ENCODE measurements at regions not wholly inside any gene's neighbourhood (a gene's known extent, or its start where the extent isn't known, plus 50 kb on each side); places are given as distances from the start of the nearest gene placed in this dataset.

DNA sequence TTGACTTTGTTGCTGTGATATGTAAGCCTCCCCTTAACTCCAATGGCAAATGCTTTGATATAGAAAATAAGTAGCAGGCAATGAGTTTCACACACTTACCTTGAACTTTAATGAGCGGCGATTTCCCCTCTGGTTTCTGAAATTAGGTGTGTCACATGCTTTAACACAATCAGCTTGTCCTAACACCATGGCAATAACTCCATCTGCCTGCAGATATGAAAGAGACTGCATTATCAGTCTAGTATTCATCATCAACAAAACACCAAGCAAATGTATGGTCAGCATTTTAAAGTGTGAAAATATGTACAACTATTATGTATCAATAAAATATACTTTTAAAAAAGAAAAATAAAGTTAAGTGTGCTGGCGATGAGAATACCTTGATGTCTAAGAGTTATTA, 128.8 kb upstream of the FAM9B start:
- Histone ChIP-seq H3K4me3 (no peak overlapping the region), H3K27me3 (no peaks in the 10 kb centered on the region), H3K27ac (no peak overlapping the region), H3F3A (ENCODE audit: low read depth) (no peaks in the 10 kb centered on the region), H3K9me3 (ENCODE audit: low read depth) (peaks cover 4% of the 10 kb centered on the region), H3K9ac (no peak overlapping the region), H3K4me1 (no peaks in the 10 kb centered on the region), H3K36me3 (no peaks in the 10 kb centered on the region), H3K79me2 (ENCODE audit: low read depth) (no peaks in the 10 kb centered on the region), H2AFZ (replicated peaks) (no peak overlapping the region), H4K20me1 (ENCODE audit: low read depth) (no peaks in the 10 kb centered on the region), H3K4me2 (no peak overlapping the region)
- Mint-ChIP-seq H3K4me3 (no peak overlapping the region), H3K9me3 (peaks cover 4% of the 10 kb centered on the region), H3K36me3 (no peaks in the 10 kb centered on the region), H3K27ac (no peak overlapping the region), H3K27me3 (ENCODE audit: insufficient read depth, low read depth) (peaks cover 5% of the 10 kb centered on the region), H3K4me1 (peaks cover 4% of the 10 kb centered on the region)
- TF ChIP-seq EZH2phosphoT487 (IDR thresholded peaks at IDR 0.05) = no peak
- TF ChIP-seq, protein P1, sequence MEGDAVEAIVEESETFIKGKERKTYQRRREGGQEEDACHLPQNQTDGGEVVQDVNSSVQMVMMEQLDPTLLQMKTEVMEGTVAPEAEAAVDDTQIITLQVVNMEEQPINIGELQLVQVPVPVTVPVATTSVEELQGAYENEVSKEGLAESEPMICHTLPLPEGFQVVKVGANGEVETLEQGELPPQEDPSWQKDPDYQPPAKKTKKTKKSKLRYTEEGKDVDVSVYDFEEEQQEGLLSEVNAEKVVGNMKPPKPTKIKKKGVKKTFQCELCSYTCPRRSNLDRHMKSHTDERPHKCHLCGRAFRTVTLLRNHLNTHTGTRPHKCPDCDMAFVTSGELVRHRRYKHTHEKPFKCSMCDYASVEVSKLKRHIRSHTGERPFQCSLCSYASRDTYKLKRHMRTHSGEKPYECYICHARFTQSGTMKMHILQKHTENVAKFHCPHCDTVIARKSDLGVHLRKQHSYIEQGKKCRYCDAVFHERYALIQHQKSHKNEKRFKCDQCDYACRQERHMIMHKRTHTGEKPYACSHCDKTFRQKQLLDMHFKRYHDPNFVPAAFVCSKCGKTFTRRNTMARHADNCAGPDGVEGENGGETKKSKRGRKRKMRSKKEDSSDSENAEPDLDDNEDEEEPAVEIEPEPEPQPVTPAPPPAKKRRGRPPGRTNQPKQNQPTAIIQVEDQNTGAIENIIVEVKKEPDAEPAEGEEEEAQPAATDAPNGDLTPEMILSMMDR (IDR thresholded peaks at IDR 0.05) = no peak
- TF ChIP-seq EZH2 (IDR thresholded peaks at IDR 0.05) = no peak
- no peak for DNase-seq (ENCODE audit: low spot score)

GRCh38 chrX:9163214-9163709, 129.3 kb upstream of the FAM9B start:
- H3K4me3 ChIP-seq = no peak overlapping the region
- Mint-ChIP-seq H3K9me3 (peaks cover 4% of the 10 kb centered on the region), H3K36me3 (no peaks in the 10 kb centered on the region), H3K4me3 (no peak overlapping the region), H3K27me3 (ENCODE audit: insufficient read depth, low read depth) (peaks cover 5% of the 10 kb centered on the region), H3K4me1 (peaks cover 4% of the 10 kb centered on the region), H3K27ac (no peak overlapping the region)
- H4K20me1 ChIP-seq (ENCODE audit: low read depth) = no peaks in the 10 kb centered on the region
- no peaks in the 10 kb centered on the region for H3K79me2 ChIP-seq (ENCODE audit: low read depth)
- no peaks in the 10 kb centered on the region for H3F3A ChIP-seq (ENCODE audit: low read depth)
- no peaks in the 10 kb centered on the region for H3K4me1 ChIP-seq
- no peaks in the 10 kb centered on the region for H3K27me3 ChIP-seq
- no peak overlapping the region for H3K9ac ChIP-seq
- H3K36me3 ChIP-seq = no peaks in the 10 kb centered on the region
- H3K27ac ChIP-seq = no peak overlapping the region
- H2AFZ ChIP-seq (replicated peaks) = no peak overlapping the region
- DNase-seq (ENCODE audit: low spot score) = peak; percentile 2
- H3K9me3 ChIP-seq (ENCODE audit: low read depth) = peaks cover 4% of the 10 kb centered on the region
- no peak for TF ChIP-seq EZH2 (IDR thresholded peaks at IDR 0.05)
- TF ChIP-seq, protein P1 (IDR thresholded peaks at IDR 0.05) = no peak
- no peak for TF ChIP-seq EZH2phosphoT487 (IDR thresholded peaks at IDR 0.05)
- no peak overlapping the region for H3K4me2 ChIP-seq

DNA sequence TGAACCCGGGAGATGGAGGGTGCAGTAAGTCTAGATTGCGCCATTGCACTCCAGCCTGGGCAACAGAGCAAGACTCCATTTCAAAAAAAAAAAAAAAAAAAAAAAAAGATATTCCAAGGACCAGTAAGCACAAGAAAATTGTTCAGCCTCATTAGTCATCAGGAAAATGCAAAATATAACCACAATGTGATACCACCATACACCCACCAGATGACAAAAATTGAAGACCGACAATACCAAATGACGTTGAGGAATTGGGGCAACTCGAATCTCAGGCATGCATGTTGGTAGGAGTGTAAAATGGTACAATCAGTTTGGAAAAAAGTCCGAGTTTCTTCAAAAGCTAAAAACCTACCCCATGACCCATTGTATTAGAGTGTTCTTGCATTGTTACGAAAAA, 130.2 kb upstream of the FAM9B start:
- H3K4me2 ChIP-seq = no peak overlapping the region
- TF ChIP-seq EZH2phosphoT487 (IDR thresholded peaks at IDR 0.05) = no peak
- no peak for TF ChIP-seq EZH2 (IDR thresholded peaks at IDR 0.05)
- TF ChIP-seq, protein P1 (IDR thresholded peaks at IDR 0.05) = no peak
- peaks cover 4% of the 10 kb centered on the region for H3K9me3 Mint-ChIP-seq
- peaks cover 5% of the 10 kb centered on the region for H3K27me3 Mint-ChIP-seq (ENCODE audit: insufficient read depth, low read depth)
- no peaks in the 10 kb centered on the region for H3K4me1 ChIP-seq
- no peaks in the 10 kb centered on the region for H3K36me3 Mint-ChIP-seq
- no peaks in the 10 kb centered on the region for H4K20me1 ChIP-seq (ENCODE audit: low read depth)
- H3K4me3 Mint-ChIP-seq = no peak overlapping the region
- no peaks in the 10 kb centered on the region for H3K79me2 ChIP-seq (ENCODE audit: low read depth)
- no peaks in the 10 kb centered on the region for H3K36me3 ChIP-seq
- no peak overlapping the region for H3K4me3 ChIP-seq
- H3K9ac ChIP-seq = no peak overlapping the region
- peaks cover 4% of the 10 kb centered on the region for H3K9me3 ChIP-seq (ENCODE audit: low read depth)
- H3K27me3 ChIP-seq = no peaks in the 10 kb centered on the region
- no peak for DNase-seq (ENCODE audit: low spot score)
- peaks cover 4% of the 10 kb centered on the region for H3K4me1 Mint-ChIP-seq
- no peak overlapping the region for H2AFZ ChIP-seq (replicated peaks)
- no peak overlapping the region for H3K27ac Mint-ChIP-seq
- H3F3A ChIP-seq (ENCODE audit: low read depth) = no peaks in the 10 kb centered on the region
- no peak overlapping the region for H3K27ac ChIP-seq

Measured in neural progenitor cell (in vitro differentiated cells).